Kidney epithelial cell (primary cell): ENCODE measurements at regions not wholly inside any gene's neighbourhood (a gene's known extent, or its start where the extent isn't known, plus 50 kb on each side); places are given as distances from the start of the nearest gene placed in this dataset.
"Not testable (repeated sequence)": the region's sequence is repeated elsewhere in the genome, so short reads cannot be mapped to it uniquely, and the experiment has no call there.

ENCODE experiments used
- DNase-seq: peaks from one replicate; pipeline ENCODE4 v3.0.0-alpha.2; 2010; ENCODE audit warnings: low read depth
- H3K27me3 ChIP-seq: 2 replicates; pipeline ENCODE4 v1.6.0; 2011; ENCODE audit warnings: low read length; ENCODE audit not compliant: control insufficient read depth, insufficient read depth
- H3K36me3 ChIP-seq: 2 replicates; pipeline ENCODE4 v1.5.1; 2011; ENCODE audit warnings: low read length; ENCODE audit not compliant: control insufficient read depth, insufficient read depth
- H3K4me3 ChIP-seq: 2 replicates; pipeline ENCODE4 v1.5.1; 2011; ENCODE audit warnings: low read depth, mild to moderate bottlenecking, control low read depth, low read length
- CTCF ChIP-seq: IDR thresholded peaks from 2 replicates; pipeline ENCODE4 v1.5.1; 2011; ENCODE audit warnings: mild to moderate bottlenecking, moderate library complexity, low read length, control low read depth, inconsistent platforms; ENCODE audit not compliant: insufficient read depth, poor library complexity, severe bottlenecking

GRCh38 chr6:12618296-12618695 is 98.3 kb upstream of the PHACTR1 start:
- TF ChIP-seq CTCF: no peak
- Histone ChIP-seq H3K36me3 (no peaks in the 10 kb centered on the region), H3K4me3 (no peak overlapping the region), H3K27me3 (no peaks in the 10 kb centered on the region)
- DNase-seq: no peak

- no peak for TF ChIP-seq CTCF
- Histone ChIP-seq H3K27me3 (no peaks in the 10 kb centered on the region), H3K4me3 (no peak overlapping the region), H3K36me3 (no peaks in the 10 kb centered on the region)
- no peak for DNase-seq
Observed at GRCh38 chr6:12621754-12622153, 94.8 kb upstream of the PHACTR1 start.

GRCh38 chr6:12622566-12622965 is 94.0 kb upstream of the PHACTR1 start:
- Histone ChIP-seq H3K36me3 (no peaks in the 10 kb centered on the region), H3K27me3 (no peaks in the 10 kb centered on the region), H3K4me3 (no peak overlapping the region)
- no peak for TF ChIP-seq CTCF
- DNase-seq: no peak

GRCh38 chr6:12624142-12624837 is 92.3 kb upstream of the PHACTR1 start:
- no peak for DNase-seq
- TF ChIP-seq CTCF: no peak
- Histone ChIP-seq H3K36me3 (no peaks in the 10 kb centered on the region), H3K27me3 (no peaks in the 10 kb centered on the region), H3K4me3 (no peak overlapping the region)

GRCh38 chr6:12627053-12627452 is 89.5 kb upstream of the PHACTR1 start:
- TF ChIP-seq CTCF: no peak
- H3K27me3 ChIP-seq: no peaks in the 10 kb centered on the region
- no peaks in the 10 kb centered on the region for H3K36me3 ChIP-seq
- H3K4me3 ChIP-seq: no peak overlapping the region
- no peak for DNase-seq

- no peak for TF ChIP-seq CTCF
- no peak for DNase-seq
- Histone ChIP-seq H3K27me3 (no peaks in the 10 kb centered on the region), H3K36me3 (no peaks in the 10 kb centered on the region), H3K4me3 (no peak overlapping the region)
Observed at GRCh38 chr6:12628327-12628726, 88.2 kb upstream of the PHACTR1 start.

GRCh38 chr6:12633746-12634145 is 82.8 kb upstream of the PHACTR1 start:
- not testable (repeated sequence) for DNase-seq, H3K36me3 ChIP-seq, H3K27me3 ChIP-seq, H3K4me3 ChIP-seq
